WERI-Rb-1 (cell line): ENCODE measurements at regions not wholly inside any gene's neighbourhood (a gene's known extent, or its start where the extent isn't known, plus 50 kb on each side); places are given as distances from the start of the nearest gene placed in this dataset.
"Not testable (repeated sequence)": the region's sequence is repeated elsewhere in the genome, so short reads cannot be mapped to it uniquely, and the experiment has no call there.

Experiments used
- DNase-seq: peaks from one replicate; pipeline ENCODE4 v3.0.0-alpha.2; 2020
- H3K27ac ChIP-seq: fragments of 250-450 bp; sonication (Bioruptor Pico); 2 replicates; pipeline ENCODE4 v1.5.1; 2020; ENCODE audit warnings: mild to moderate bottlenecking, moderate library complexity
- H3K27me3 ChIP-seq: fragments of 250-450 bp; sonication (Bioruptor Pico); 2 replicates; pipeline ENCODE4 v1.5.1; 2021; ENCODE audit warnings: mild to moderate bottlenecking, low read depth, moderate library complexity; ENCODE audit not compliant: insufficient read depth, severe bottlenecking
- H3K36me3 ChIP-seq: fragments of 250-450 bp; sonication (Bioruptor Pico); 2 replicates; pipeline ENCODE4 v1.5.1; 2020; ENCODE audit warnings: mild to moderate bottlenecking, moderate library complexity
- H3K4me3 ChIP-seq: 2 replicates; pipeline ENCODE4 v1.5.1; 2011; ENCODE audit warnings: low read depth, mild to moderate bottlenecking, control low read depth, low read length
- H3K9me3 ChIP-seq: fragments of 250-450 bp; sonication (Bioruptor Pico); 2 replicates; pipeline ENCODE4 v1.5.1; 2021; ENCODE audit warnings: mild to moderate bottlenecking, moderate library complexity; ENCODE audit not compliant: severe bottlenecking
- TF ChIP-seq, protein P1 (sequence below): IDR thresholded peaks from 2 replicates; pipeline ENCODE4 v1.5.1; 2011; ENCODE audit warnings: low read depth, mild to moderate bottlenecking, control low read depth, inconsistent platforms, low read length

DNA sequence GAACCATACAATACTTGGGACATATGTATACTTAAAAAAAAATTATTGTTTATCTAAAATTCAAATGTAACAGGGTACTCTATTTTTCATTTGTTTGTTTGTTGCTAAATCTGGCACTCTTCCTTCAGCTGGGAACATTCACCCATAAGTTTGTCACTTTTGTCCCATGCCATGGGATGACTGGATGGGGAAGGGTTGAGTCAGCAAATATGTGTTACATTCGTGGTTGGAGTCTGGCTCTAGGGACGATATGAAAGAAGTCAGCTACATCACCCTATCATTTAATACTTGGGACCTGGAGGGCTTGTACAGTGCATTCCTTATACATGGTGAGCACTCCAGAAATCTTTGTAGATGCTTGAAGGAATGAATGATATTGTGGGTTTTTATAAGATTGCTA is 131.3 kb downstream of the IPO8 start:
- Histone ChIP-seq H3K36me3 (no peaks in the 10 kb centered on the region), H3K27ac (no peak overlapping the region), H3K27me3 (no peaks in the 10 kb centered on the region), H3K4me3 (no peak overlapping the region), H3K9me3 (no peaks in the 10 kb centered on the region)
- TF ChIP-seq, protein P1, sequence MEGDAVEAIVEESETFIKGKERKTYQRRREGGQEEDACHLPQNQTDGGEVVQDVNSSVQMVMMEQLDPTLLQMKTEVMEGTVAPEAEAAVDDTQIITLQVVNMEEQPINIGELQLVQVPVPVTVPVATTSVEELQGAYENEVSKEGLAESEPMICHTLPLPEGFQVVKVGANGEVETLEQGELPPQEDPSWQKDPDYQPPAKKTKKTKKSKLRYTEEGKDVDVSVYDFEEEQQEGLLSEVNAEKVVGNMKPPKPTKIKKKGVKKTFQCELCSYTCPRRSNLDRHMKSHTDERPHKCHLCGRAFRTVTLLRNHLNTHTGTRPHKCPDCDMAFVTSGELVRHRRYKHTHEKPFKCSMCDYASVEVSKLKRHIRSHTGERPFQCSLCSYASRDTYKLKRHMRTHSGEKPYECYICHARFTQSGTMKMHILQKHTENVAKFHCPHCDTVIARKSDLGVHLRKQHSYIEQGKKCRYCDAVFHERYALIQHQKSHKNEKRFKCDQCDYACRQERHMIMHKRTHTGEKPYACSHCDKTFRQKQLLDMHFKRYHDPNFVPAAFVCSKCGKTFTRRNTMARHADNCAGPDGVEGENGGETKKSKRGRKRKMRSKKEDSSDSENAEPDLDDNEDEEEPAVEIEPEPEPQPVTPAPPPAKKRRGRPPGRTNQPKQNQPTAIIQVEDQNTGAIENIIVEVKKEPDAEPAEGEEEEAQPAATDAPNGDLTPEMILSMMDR: no peak
- no peak for DNase-seq

- DNase-seq: no peak
- Histone ChIP-seq H3K9me3 (no peaks in the 10 kb centered on the region), H3K36me3 (no peaks in the 10 kb centered on the region), H3K27ac (no peak overlapping the region), H3K4me3 (no peak overlapping the region), H3K27me3 (no peaks in the 10 kb centered on the region)
- TF ChIP-seq, protein P1: no peak
Observed at GRCh38 chr12:30548203-30548602, 147.5 kb downstream of the IPO8 start.

DNA sequence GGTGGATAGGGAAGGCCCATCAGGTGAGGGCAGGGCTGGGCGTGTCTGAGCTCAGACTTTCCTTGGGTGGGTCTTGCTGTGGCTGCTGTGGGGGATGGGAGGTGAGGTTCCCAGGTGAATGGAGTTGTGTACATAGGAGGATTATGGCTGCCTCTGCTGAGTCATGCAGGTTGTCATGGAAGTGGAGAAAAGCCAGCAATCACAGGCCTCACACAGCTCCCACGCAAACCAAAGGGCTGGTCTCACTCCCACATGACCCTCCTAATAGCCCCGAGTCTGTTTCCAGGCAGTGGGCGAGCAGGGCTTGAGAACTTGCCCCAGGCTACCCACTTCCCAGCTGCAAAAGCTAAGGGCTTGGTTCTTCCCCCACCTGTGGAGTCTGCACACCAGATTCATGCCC is 149.5 kb downstream of the IPO8 start:
- H3K27ac ChIP-seq: no peak overlapping the region
- TF ChIP-seq, protein P1: no peak
- no peaks in the 10 kb centered on the region for H3K27me3 ChIP-seq
- peak; percentile 7 for DNase-seq
- no peak overlapping the region for H3K4me3 ChIP-seq
- H3K36me3 ChIP-seq: no peaks in the 10 kb centered on the region
- H3K9me3 ChIP-seq: peaks cover under 1% of the 10 kb centered on the region

DNA sequence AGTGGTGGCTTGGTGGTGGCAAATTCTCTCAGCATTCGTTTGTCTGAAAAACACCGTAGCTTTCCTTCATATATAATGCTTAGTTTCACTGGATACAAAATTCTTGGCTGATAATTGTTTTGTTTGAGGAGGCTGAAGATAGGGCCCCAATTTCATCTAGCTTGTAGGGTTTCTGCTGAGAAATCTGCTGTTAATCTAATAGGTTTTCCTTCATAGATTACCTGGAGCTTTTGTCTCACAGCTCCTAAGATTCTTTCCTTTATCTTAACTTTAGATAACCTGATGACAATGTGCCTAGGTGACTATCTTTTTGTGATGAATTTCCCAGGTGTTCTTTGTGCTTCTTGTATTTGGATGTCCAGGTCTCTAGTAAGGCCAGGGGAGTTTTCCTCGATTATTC is 151.0 kb downstream of the IPO8 start:
- H3K36me3 ChIP-seq, H3K27ac ChIP-seq, DNase-seq, H3K9me3 ChIP-seq, H3K27me3 ChIP-seq, H3K4me3 ChIP-seq: not testable (repeated sequence)

- no peak overlapping the region for H3K27ac ChIP-seq
- no peaks in the 10 kb centered on the region for H3K36me3 ChIP-seq
- H3K27me3 ChIP-seq: no peaks in the 10 kb centered on the region
- no peak overlapping the region for H3K4me3 ChIP-seq
- no peak for DNase-seq
- TF ChIP-seq, protein P1: no peak
- H3K9me3 ChIP-seq: peaks cover 4% of the 10 kb centered on the region
Observed at GRCh38 chr12:30537228-30537627, 158.4 kb downstream of the IPO8 start.

DNA sequence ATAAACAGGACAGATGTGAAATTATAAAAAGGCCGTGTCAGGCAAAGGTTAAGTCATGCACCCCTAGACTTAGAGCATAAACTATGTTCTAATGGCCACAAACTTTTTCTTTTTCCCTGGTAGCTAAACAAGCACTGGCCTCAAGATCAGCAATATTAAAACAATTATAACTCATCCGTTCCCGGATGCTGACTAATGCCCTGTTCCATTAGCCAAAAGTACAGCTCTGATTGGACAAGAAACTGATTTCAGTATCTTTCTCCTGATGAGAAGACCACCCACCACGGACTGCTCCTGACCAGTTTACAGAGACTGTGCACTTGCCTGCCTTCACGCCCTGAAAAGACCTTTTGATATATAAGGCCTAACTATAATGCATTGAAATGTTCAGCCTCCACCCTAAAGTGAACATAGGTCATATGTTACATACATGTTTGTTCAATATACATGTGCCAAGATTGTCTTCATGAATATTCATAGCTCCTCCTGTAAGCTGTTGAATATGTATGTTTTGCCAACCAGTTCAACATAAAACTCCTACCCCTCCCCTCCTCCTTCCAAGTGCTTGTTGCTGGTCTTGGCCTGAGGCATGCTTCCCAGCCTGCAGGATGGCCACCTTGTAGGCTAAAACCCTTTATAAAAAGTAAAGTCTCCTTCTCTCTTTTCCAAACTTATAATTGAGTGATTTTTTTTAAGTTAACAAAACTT is 162.0 kb downstream of the IPO8 start:
- Histone ChIP-seq H3K27me3 (no peaks in the 10 kb centered on the region), H3K9me3 (no peaks in the 10 kb centered on the region), H3K36me3 (no peaks in the 10 kb centered on the region), H3K27ac (no peak overlapping the region), H3K4me3 (no peak overlapping the region)
- TF ChIP-seq, protein P1: no peak
- no peak for DNase-seq
